GM12892 (cell line): ENCODE measurements at regions not wholly inside any gene's neighbourhood (a gene's known extent, or its start where the extent isn't known, plus 50 kb on each side); places are given as distances from the start of the nearest gene placed in this dataset.

Source experiments
- POLR2A ChIP-seq: IDR thresholded peaks from 2 replicates; pipeline ENCODE4 v1.6.1; 2011; ENCODE audit warnings: low read depth, low read length, control low read depth
- POLR2AphosphoS5 ChIP-seq: IDR thresholded peaks from 2 replicates; pipeline ENCODE4 v1.6.1; 2011; ENCODE audit warnings: low read depth, low read length, control low read depth
- TAF1 ChIP-seq: IDR thresholded peaks from 2 replicates; pipeline ENCODE4 v1.6.1; 2011; ENCODE audit warnings: low read depth, mild to moderate bottlenecking, control low read depth, low read length, borderline replicate concordance

DNA sequence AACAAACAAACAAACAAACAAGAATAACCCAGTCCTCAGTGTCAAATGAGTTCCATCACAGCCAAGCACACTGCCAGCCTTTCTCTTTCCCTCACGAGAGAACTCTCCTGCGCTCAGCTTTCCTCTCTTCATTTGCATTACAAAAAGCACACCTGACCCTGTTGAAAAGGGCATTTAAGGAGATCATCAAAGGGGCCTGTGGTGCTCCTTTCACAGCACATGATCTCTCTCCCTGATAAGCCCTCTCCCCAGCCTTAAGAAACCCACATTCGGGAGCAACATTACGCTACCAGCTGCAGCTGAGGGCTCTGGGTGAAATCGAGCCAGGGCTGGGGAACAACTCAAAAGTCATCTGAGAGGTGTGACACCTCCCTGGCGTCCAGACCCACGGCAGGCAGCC, 165.6 kb upstream of the TMCC3 start:
- TF ChIP-seq POLR2A (no peak), TAF1 (no peak), POLR2AphosphoS5 (no peak)
